ENCODE measurements at regions not wholly inside any gene's neighbourhood (a gene's known extent, or its start where the extent isn't known, plus 50 kb on each side); places are given as distances from the start of the nearest gene placed in this dataset.

GRCh38 chr13:109678459-109678858, 107.9 kb downstream of the IRS2 start:
- Histone ChIP-seq H3K27me3 (no peaks in the 10 kb centered on the region), H3K4me3 (no peak overlapping the region), H3K4me1 (no peaks in the 10 kb centered on the region), H3K36me3 (no peaks in the 10 kb centered on the region), H3K9me3 (no peaks in the 10 kb centered on the region), H3K27ac (no peak overlapping the region)
- intact Hi-C loops (cut with DNase I): no loop called here
- no peak for DNase-seq (ENCODE audit: extremely low spot score in 2 of 2)
- no peak for TF ChIP-seq POLR2A (IDR thresholded peaks at IDR 0.05)
- TF ChIP-seq, protein P1, sequence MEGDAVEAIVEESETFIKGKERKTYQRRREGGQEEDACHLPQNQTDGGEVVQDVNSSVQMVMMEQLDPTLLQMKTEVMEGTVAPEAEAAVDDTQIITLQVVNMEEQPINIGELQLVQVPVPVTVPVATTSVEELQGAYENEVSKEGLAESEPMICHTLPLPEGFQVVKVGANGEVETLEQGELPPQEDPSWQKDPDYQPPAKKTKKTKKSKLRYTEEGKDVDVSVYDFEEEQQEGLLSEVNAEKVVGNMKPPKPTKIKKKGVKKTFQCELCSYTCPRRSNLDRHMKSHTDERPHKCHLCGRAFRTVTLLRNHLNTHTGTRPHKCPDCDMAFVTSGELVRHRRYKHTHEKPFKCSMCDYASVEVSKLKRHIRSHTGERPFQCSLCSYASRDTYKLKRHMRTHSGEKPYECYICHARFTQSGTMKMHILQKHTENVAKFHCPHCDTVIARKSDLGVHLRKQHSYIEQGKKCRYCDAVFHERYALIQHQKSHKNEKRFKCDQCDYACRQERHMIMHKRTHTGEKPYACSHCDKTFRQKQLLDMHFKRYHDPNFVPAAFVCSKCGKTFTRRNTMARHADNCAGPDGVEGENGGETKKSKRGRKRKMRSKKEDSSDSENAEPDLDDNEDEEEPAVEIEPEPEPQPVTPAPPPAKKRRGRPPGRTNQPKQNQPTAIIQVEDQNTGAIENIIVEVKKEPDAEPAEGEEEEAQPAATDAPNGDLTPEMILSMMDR (IDR thresholded peaks at IDR 0.05): no peak
- TF ChIP-seq POLR2AphosphoS5 (IDR thresholded peaks at IDR 0.05; ENCODE audit: insufficient read depth in 1 of 2, low read depth in 1 of 2): no peak

- Histone ChIP-seq H3K27ac (no peak overlapping the region), H3K36me3 (no peaks in the 10 kb centered on the region), H3K4me1 (no peaks in the 10 kb centered on the region), H3K4me3 (no peak overlapping the region), H3K27me3 (no peaks in the 10 kb centered on the region), H3K9me3 (no peaks in the 10 kb centered on the region)
- no peak for TF ChIP-seq POLR2AphosphoS5 (IDR thresholded peaks at IDR 0.05; ENCODE audit: insufficient read depth in 1 of 2, low read depth in 1 of 2)
- TF ChIP-seq POLR2A (IDR thresholded peaks at IDR 0.05): no peak
- TF ChIP-seq, protein P1 (IDR thresholded peaks at IDR 0.05): no peak
- intact Hi-C loops (cut with DNase I): no loop called here
- DNase-seq (ENCODE audit: extremely low spot score in 2 of 2): no peak
These were observed 109.2 kb downstream of the IRS2 start for GRCh38 chr13:109677206-109677605.

DNA sequence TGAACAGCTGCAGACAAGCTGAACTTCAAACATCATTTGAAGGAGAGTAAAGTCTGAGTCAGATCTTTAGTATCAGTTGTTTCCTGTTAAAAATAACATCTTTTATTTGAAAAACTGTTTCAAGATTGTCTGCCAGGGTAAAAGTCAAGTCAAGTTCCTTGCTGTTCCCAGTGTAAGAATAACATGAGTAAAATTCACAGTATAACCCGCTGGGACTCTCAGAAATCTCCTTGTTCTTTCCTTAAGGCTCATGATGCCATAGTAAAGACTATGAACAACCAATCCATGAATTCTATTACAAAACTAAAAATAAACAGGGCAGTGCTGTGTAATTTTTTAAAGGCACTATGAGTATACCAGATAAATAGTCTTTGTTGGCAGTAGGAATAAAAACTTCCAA, 112.9 kb downstream of the IRS2 start:
- TF ChIP-seq POLR2AphosphoS5 (IDR thresholded peaks at IDR 0.05; ENCODE audit: insufficient read depth in 1 of 2, low read depth in 1 of 2) (no peak), POLR2A (IDR thresholded peaks at IDR 0.05) (no peak)
- TF ChIP-seq, protein P1 (IDR thresholded peaks at IDR 0.05): no peak
- Histone ChIP-seq H3K36me3 (no peaks in the 10 kb centered on the region), H3K4me3 (no peak overlapping the region), H3K4me1 (no peaks in the 10 kb centered on the region), H3K27ac (no peak overlapping the region), H3K27me3 (no peaks in the 10 kb centered on the region), H3K9me3 (no peaks in the 10 kb centered on the region)
- intact Hi-C loops (cut with DNase I): no loop called here
- no peak for DNase-seq (ENCODE audit: extremely low spot score in 2 of 2)

DNA sequence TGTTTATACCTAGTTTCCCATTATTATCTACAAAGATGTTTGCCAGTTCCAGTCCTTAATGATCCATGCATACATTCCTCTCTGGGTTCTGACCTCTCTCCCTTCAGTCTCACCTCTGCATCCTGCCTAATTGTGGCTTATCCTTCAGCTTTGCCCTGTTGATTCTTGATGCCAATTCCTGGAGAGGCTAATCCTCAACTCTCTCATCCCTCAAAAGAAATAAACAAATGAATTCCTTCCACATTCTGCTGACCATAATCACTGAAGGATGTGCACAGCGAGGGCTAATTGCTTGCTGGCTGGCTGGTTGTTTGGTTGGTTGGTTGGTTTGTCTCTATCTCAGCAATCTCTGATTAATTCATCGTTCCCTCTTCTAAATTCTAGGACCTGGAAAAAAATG, 113.8 kb downstream of the IRS2 start:
- DNase-seq (ENCODE audit: extremely low spot score in 2 of 2): no peak
- no peak for TF ChIP-seq POLR2A (IDR thresholded peaks at IDR 0.05)
- Histone ChIP-seq H3K27me3 (no peaks in the 10 kb centered on the region), H3K4me1 (no peaks in the 10 kb centered on the region), H3K4me3 (no peak overlapping the region), H3K27ac (no peak overlapping the region), H3K36me3 (no peaks in the 10 kb centered on the region), H3K9me3 (no peaks in the 10 kb centered on the region)
- intact Hi-C loops (cut with DNase I): no loop called here

- Histone ChIP-seq H3K36me3 (no peaks in the 10 kb centered on the region), H3K4me1 (no peaks in the 10 kb centered on the region), H3K4me3 (no peak overlapping the region), H3K27me3 (no peaks in the 10 kb centered on the region), H3K27ac (no peak overlapping the region), H3K9me3 (no peaks in the 10 kb centered on the region)
- no peak for DNase-seq (ENCODE audit: extremely low spot score in 2 of 2)
- no peak for TF ChIP-seq POLR2A (IDR thresholded peaks at IDR 0.05)
- TF ChIP-seq, protein P1 (IDR thresholded peaks at IDR 0.05): no peak
- TF ChIP-seq POLR2AphosphoS5 (IDR thresholded peaks at IDR 0.05; ENCODE audit: insufficient read depth in 1 of 2, low read depth in 1 of 2): no peak
- intact Hi-C loops (cut with DNase I): no loop called here
These were observed 114.5 kb downstream of the IRS2 start for GRCh38 chr13:109671919-109672318.

GRCh38 chr13:109670776-109671175, 115.6 kb downstream of the IRS2 start:
- H3K27me3 ChIP-seq: no peaks in the 10 kb centered on the region
- intact Hi-C loops (cut with DNase I): no loop called here
- H3K36me3 ChIP-seq: no peaks in the 10 kb centered on the region
- no peak overlapping the region for H3K27ac ChIP-seq
- H3K4me1 ChIP-seq: no peaks in the 10 kb centered on the region
- no peaks in the 10 kb centered on the region for H3K9me3 ChIP-seq
- no peak overlapping the region for H3K4me3 ChIP-seq
- TF ChIP-seq POLR2A (IDR thresholded peaks at IDR 0.05) (no peak), POLR2AphosphoS5 (IDR thresholded peaks at IDR 0.05; ENCODE audit: insufficient read depth in 1 of 2, low read depth in 1 of 2) (no peak)
- TF ChIP-seq, protein P1 (IDR thresholded peaks at IDR 0.05): no peak
- no peak for DNase-seq (ENCODE audit: extremely low spot score in 2 of 2)

Data from vagina (tissue), 2 donors.